Trophoblast cell (in vitro differentiated cells and primary cell): ENCODE measurements at regions not wholly inside any gene's neighbourhood (a gene's known extent, or its start where the extent isn't known, plus 50 kb on each side); places are given as distances from the start of the nearest gene placed in this dataset.

ENCODE experiments used
- DNase-seq, 2 donors: peaks; one replicate each; pipeline ENCODE4 v3.0.0-alpha.2; 2016
- H2AFZ ChIP-seq: 2 replicates; pipeline ENCODE4 v1.6.1; 2013; ENCODE audit warnings: low read length, moderate library complexity, mild to moderate bottlenecking; ENCODE audit not compliant: insufficient read depth, poor library complexity
- H2AK5ac ChIP-seq: 2 replicates; pipeline ENCODE4 v1.6.1; 2013; ENCODE audit warnings: mild to moderate bottlenecking, low read length
- H2BK120ac ChIP-seq: 2 replicates; pipeline ENCODE4 v1.6.1; 2013; ENCODE audit warnings: low read length, mild to moderate bottlenecking, moderate library complexity; ENCODE audit not compliant: insufficient read depth, poor library complexity
- H2BK12ac ChIP-seq: 2 replicates; pipeline ENCODE4 v1.6.1; 2013; ENCODE audit warnings: mild to moderate bottlenecking, low read length, moderate library complexity
- H2BK5ac ChIP-seq: 2 replicates; pipeline ENCODE4 v1.6.1; 2013; ENCODE audit warnings: low read length, low read depth, moderate library complexity, mild to moderate bottlenecking; ENCODE audit not compliant: poor library complexity
- H3K14ac ChIP-seq: 2 replicates; pipeline ENCODE4 v1.6.1; 2013; ENCODE audit warnings: mild to moderate bottlenecking, low read length
- H3K18ac ChIP-seq: 2 replicates; pipeline ENCODE4 v1.6.1; 2013; ENCODE audit warnings: mild to moderate bottlenecking, low read length
- H3K23ac ChIP-seq: 2 replicates; pipeline ENCODE4 v1.6.1; 2013; ENCODE audit warnings: low read length
- H3K27ac ChIP-seq: 2 replicates; pipeline ENCODE4 v1.5.1; 2013; ENCODE audit warnings: low read depth, mild to moderate bottlenecking, inconsistent platforms, low read length, moderate library complexity
- H3K27me3 ChIP-seq: 2 replicates; pipeline ENCODE4 v1.6.1; 2013; ENCODE audit warnings: inconsistent platforms, mild to moderate bottlenecking, low read length, moderate library complexity; ENCODE audit not compliant: insufficient read depth
- H3K36me3 ChIP-seq, 2 experiments: 1 replicate in 1 of 2; 2 replicates in 1 of 2; pipeline ENCODE4 v1.6.1; 2013; ENCODE audit warnings: low read length in 2 of 2, mild to moderate bottlenecking in 2 of 2, moderate library complexity in 1 of 2; ENCODE audit not compliant: insufficient read depth in 2 of 2, control insufficient read depth in 1 of 2
- H3K4ac ChIP-seq: 2 replicates; pipeline ENCODE4 v1.6.1; 2013; ENCODE audit warnings: low read depth, mild to moderate bottlenecking, low read length, moderate library complexity
- H3K4me1 ChIP-seq, 2 experiments: 1 replicate in 1 of 2; 2 replicates in 1 of 2; pipeline ENCODE4 v1.6.1; 2013; ENCODE audit warnings: low read length in 2 of 2, mild to moderate bottlenecking in 2 of 2, moderate library complexity in 1 of 2; ENCODE audit not compliant: insufficient read depth in 2 of 2, control insufficient read depth in 1 of 2
- H3K4me2 ChIP-seq: 2 replicates; pipeline ENCODE4 v1.6.1; 2013; ENCODE audit warnings: inconsistent platforms, mild to moderate bottlenecking, low read length, moderate library complexity
- H3K4me3 ChIP-seq: 2 replicates; pipeline ENCODE4 v1.5.1; 2013; ENCODE audit warnings: mild to moderate bottlenecking, low read depth, low read length, inconsistent platforms
- H3K79me1 ChIP-seq: one replicate; pipeline ENCODE4 v1.6.1; 2013; ENCODE audit warnings: low read length
- H3K79me2 ChIP-seq: 2 replicates; pipeline ENCODE4 v1.6.1; 2013; ENCODE audit warnings: low read length, mild to moderate bottlenecking; ENCODE audit not compliant: control insufficient read depth, insufficient read depth, poor library complexity
- H3K9ac ChIP-seq: 2 replicates; pipeline ENCODE4 v1.6.1; 2013; ENCODE audit warnings: mild to moderate bottlenecking, low read length
- H3K9me3 ChIP-seq: 2 replicates; pipeline ENCODE4 v1.6.1; 2013; ENCODE audit warnings: low read depth, mild to moderate bottlenecking, control low read depth, inconsistent platforms, low read length; ENCODE audit not compliant: insufficient read depth
- H4K12ac ChIP-seq: 2 replicates; pipeline ENCODE4 v1.6.1; 2013; ENCODE audit warnings: low read depth, mild to moderate bottlenecking, low read length, moderate library complexity
- H4K8ac ChIP-seq: 2 replicates; pipeline ENCODE4 v1.6.1; 2013; ENCODE audit warnings: low read depth, mild to moderate bottlenecking, low read length, moderate library complexity
- H4K91ac ChIP-seq: one replicate; pipeline ENCODE4 v1.6.1; 2013; ENCODE audit warnings: low read depth, mild to moderate bottlenecking, low read length, moderate library complexity
- WGBS: extraction: QIAGEN DNeasy Blood & Tissue Kit; methylation state at CpG from one replicate; pipeline ENCODE4 v1.1.7; 2013; ENCODE audit warnings: missing lambda C conversion rate; ENCODE audit not compliant: insufficient read length, insufficient coverage; ENCODE audit errors: extremely low coverage; 5-methylcytosine and 5-hydroxymethylcytosine counted together

GRCh38 chr2:23243073-23243659 lies 141.8 kb upstream of the KLHL29 start:
- Histone ChIP-seq H2BK120ac (no peak overlapping the region), H3K27me3 (no peaks in the 10 kb centered on the region), H3K4ac (no peak overlapping the region), H4K91ac (no peak overlapping the region), H3K4me1 (peaks cover 12% of the 10 kb centered on the region in 2 experiments), H4K12ac (no peak overlapping the region), H3K23ac (no peak overlapping the region), H3K79me2 (no peaks in the 10 kb centered on the region), H3K14ac (no peak overlapping the region), H2BK5ac (no peak overlapping the region), H3K9me3 (peaks cover 2% of the 10 kb centered on the region), H3K79me1 (no peaks in the 10 kb centered on the region), H3K9ac (no peak overlapping the region), H3K18ac (no peak overlapping the region), H3K27ac (no peak overlapping the region), H4K8ac (no peak overlapping the region), H3K4me3 (no peak overlapping the region), H2BK12ac (no peak overlapping the region), H2AFZ (no peak overlapping the region), H2AK5ac (no peak overlapping the region), H3K4me2 (no peak overlapping the region), H3K36me3 (no peaks in the 10 kb centered on the region)
- DNase-seq = no peak
- no CpG with 5 or more reads among the region's 5 CpGs for WGBS

GRCh38 chr2:23244617-23245016 lies 140.4 kb upstream of the KLHL29 start:
- Histone ChIP-seq H2AFZ (no peak overlapping the region), H3K36me3 (no peaks in the 10 kb centered on the region), H3K14ac (no peak overlapping the region), H4K91ac (no peak overlapping the region), H2BK12ac (no peak overlapping the region), H3K27ac (no peak overlapping the region), H3K23ac (no peak overlapping the region), H3K79me1 (no peaks in the 10 kb centered on the region), H3K4me1 (peaks cover 12% of the 10 kb centered on the region in 2 experiments), H3K4me3 (no peak overlapping the region), H3K4me2 (no peak overlapping the region), H4K8ac (no peak overlapping the region), H2AK5ac (no peak overlapping the region), H2BK5ac (no peak overlapping the region), H3K9me3 (peaks cover 4% of the 10 kb centered on the region), H3K9ac (no peak overlapping the region), H3K79me2 (no peaks in the 10 kb centered on the region), H3K27me3 (no peaks in the 10 kb centered on the region), H3K4ac (no peak overlapping the region), H2BK120ac (no peak overlapping the region), H4K12ac (no peak overlapping the region), H3K18ac (no peak overlapping the region)
- no CpG with 5 or more reads among the region's 1 CpG for WGBS
- peak in 1 of 2 donors; percentile 9 for DNase-seq

GRCh38 chr2:23246992-23247683 lies 137.8 kb upstream of the KLHL29 start:
- H4K12ac ChIP-seq = no peak overlapping the region

DNA sequence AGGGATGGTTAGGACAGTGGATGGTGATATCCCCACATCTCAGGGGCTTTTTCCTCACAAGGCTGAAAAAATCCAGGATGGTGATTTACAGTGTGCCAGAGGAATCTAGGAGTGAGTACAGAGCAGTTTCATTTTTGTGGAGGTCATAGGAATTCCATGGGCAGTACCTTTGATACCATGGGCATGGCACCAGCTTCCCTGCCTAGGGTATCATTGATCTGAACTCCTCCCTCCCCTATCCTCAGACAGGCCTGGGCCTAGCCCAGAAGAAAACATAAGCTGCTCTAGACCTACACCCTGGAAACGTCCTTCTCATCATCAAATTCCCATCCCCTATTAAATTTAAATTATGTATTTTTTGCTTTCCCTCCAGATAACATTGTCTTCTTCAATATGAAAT lies 136.3 kb upstream of the KLHL29 start:
- Histone ChIP-seq H2AFZ (no peak overlapping the region), H2BK120ac (no peak overlapping the region), H3K14ac (no peak overlapping the region), H4K12ac (no peak overlapping the region), H3K4me3 (no peak overlapping the region), H3K4me1 (no peaks in the 10 kb centered on the region), H3K27me3 (no peaks in the 10 kb centered on the region), H3K79me2 (no peaks in the 10 kb centered on the region), H3K27ac (no peak overlapping the region), H3K4ac (no peak overlapping the region), H3K23ac (no peak overlapping the region), H3K79me1 (no peaks in the 10 kb centered on the region), H3K9ac (no peak overlapping the region), H4K8ac (no peak overlapping the region), H3K9me3 (peaks cover 4% of the 10 kb centered on the region), H2BK12ac (no peak overlapping the region), H4K91ac (no peak overlapping the region), H3K4me2 (no peak overlapping the region), H2BK5ac (no peak overlapping the region), H3K18ac (no peak overlapping the region), H2AK5ac (no peak overlapping the region), H3K36me3 (no peaks in the 10 kb centered on the region)
- DNase-seq = no peak
- WGBS = no CpG with 5 or more reads among the region's 1 CpG

More at GRCh38 chr2:23246992-23247683, 137.8 kb upstream of the KLHL29 start:
- H3K4me3 ChIP-seq = no peak overlapping the region
- H3K9me3 ChIP-seq = peaks cover 4% of the 10 kb centered on the region
- H3K14ac ChIP-seq = no peak overlapping the region
- H4K91ac ChIP-seq = no peak overlapping the region
- H4K8ac ChIP-seq = no peak overlapping the region
- H3K79me1 ChIP-seq = no peaks in the 10 kb centered on the region
- H2BK12ac ChIP-seq = no peak overlapping the region
- peaks cover under 1 to 1% of the 10 kb centered on the region in 2 experiments for H3K4me1 ChIP-seq
- no peak overlapping the region for H3K4ac ChIP-seq
- H3K9ac ChIP-seq = no peak overlapping the region
- H2BK120ac ChIP-seq = no peak overlapping the region
- no peaks in the 10 kb centered on the region for H3K79me2 ChIP-seq
- no peak for DNase-seq
- no CpG with 5 or more reads among the region's 4 CpGs for WGBS
- no peaks in the 10 kb centered on the region for H3K36me3 ChIP-seq
- no peak overlapping the region for H3K18ac ChIP-seq
- no peak overlapping the region for H3K27ac ChIP-seq
- no peak overlapping the region for H3K4me2 ChIP-seq
- H2AFZ ChIP-seq = no peak overlapping the region
- H2BK5ac ChIP-seq = no peak overlapping the region
- no peak overlapping the region for H3K23ac ChIP-seq
- no peak overlapping the region for H2AK5ac ChIP-seq
- no peaks in the 10 kb centered on the region for H3K27me3 ChIP-seq
